ENCODE measurements at regions not wholly inside any gene's neighbourhood (a gene's known extent, or its start where the extent isn't known, plus 50 kb on each side); places are given as distances from the start of the nearest gene placed in this dataset.
"Not testable (repeated sequence)": the region's sequence is repeated elsewhere in the genome, so short reads cannot be mapped to it uniquely, and the experiment has no call there.

- no peak for TF ChIP-seq CTCF (IDR thresholded peaks at IDR 0.05; ENCODE audit: low read depth, low read length)
- Histone ChIP-seq H3K9me3 (ENCODE audit: control insufficient read depth, insufficient read depth, low read length) (no peaks in the 10 kb centered on the region), H3K27ac (ENCODE audit: low read depth, low read length) (no peak overlapping the region), H3K4me3 (ENCODE audit: low read depth, low read length) (no peak overlapping the region), H3K27me3 (ENCODE audit: control insufficient read depth, insufficient read depth, low read length) (no peaks in the 10 kb centered on the region)
- POLR2A ChIA-PET = no interaction called here
- CTCF ChIA-PET = no interaction called here
- no peak for DNase-seq (ENCODE audit: low read depth, low spot score)
Observed at GRCh38 chr6:28682542-28682941, 156.9 kb downstream of the GPX5 start.

- DNase-seq (ENCODE audit: low read depth, low spot score); H3K4me3 ChIP-seq (ENCODE audit: low read depth, low read length); H3K9me3 ChIP-seq (ENCODE audit: control insufficient read depth, insufficient read depth, low read length); H3K27me3 ChIP-seq (ENCODE audit: control insufficient read depth, insufficient read depth, low read length); POLR2A ChIA-PET; H3K27ac ChIP-seq (ENCODE audit: low read depth, low read length): not testable (repeated sequence)
- CTCF ChIA-PET = interaction anchor here (0.6 to 1.3 kb wide), 4 partner anchors 10 to 862 kb away, joined by 3 to 10 read pairs (median 4); no protein-coding TSS in a partner anchor
Observed at GRCh38 chr6:28682956-28683685, 157.4 kb downstream of the GPX5 start.

- Histone ChIP-seq H3K27ac (ENCODE audit: low read depth, low read length) (no peak overlapping the region), H3K4me3 (ENCODE audit: low read depth, low read length) (no peak overlapping the region), H3K9me3 (ENCODE audit: control insufficient read depth, insufficient read depth, low read length) (no peaks in the 10 kb centered on the region), H3K27me3 (ENCODE audit: control insufficient read depth, insufficient read depth, low read length) (no peaks in the 10 kb centered on the region)
- ChIA-PET POLR2A (no interaction called here), CTCF (interaction anchor here (0.6 to 1.9 kb wide), 6 partner anchors 9 to 863 kb away, joined by 3 to 10 read pairs (median 4); no protein-coding TSS in a partner anchor)
- DNase-seq (ENCODE audit: low read depth, low spot score) = no peak
- TF ChIP-seq CTCF (IDR thresholded peaks at IDR 0.05; ENCODE audit: low read depth, low read length) = peak; percentile 57
Observed at GRCh38 chr6:28683945-28684538, 158.4 kb downstream of the GPX5 start.

- CTCF ChIA-PET = interaction anchor here (0.7 to 1.9 kb wide), 2 partner anchors 304 to 330 kb away, joined by 3 to 10 read pairs; no protein-coding TSS in a partner anchor
- H3K4me3 ChIP-seq (ENCODE audit: low read depth, low read length); DNase-seq (ENCODE audit: low read depth, low spot score); H3K27me3 ChIP-seq (ENCODE audit: control insufficient read depth, insufficient read depth, low read length); H3K9me3 ChIP-seq (ENCODE audit: control insufficient read depth, insufficient read depth, low read length); H3K27ac ChIP-seq (ENCODE audit: low read depth, low read length); POLR2A ChIA-PET: not testable (repeated sequence)
Observed at GRCh38 chr6:28685960-28686359, 160.3 kb downstream of the GPX5 start.

GRCh38 chr6:28686446-28687027 is 160.9 kb downstream of the GPX5 start:
- peak; percentile 26 for DNase-seq (ENCODE audit: low read depth, low spot score)
- CTCF ChIA-PET = interaction anchor here (0.7 to 2.3 kb wide), 5 partner anchors 10 to 940 kb away, joined by 3 to 11 read pairs (median 3); no protein-coding TSS in a partner anchor
- TF ChIP-seq CTCF (IDR thresholded peaks at IDR 0.05; ENCODE audit: low read depth, low read length) = peak; percentile 65
- POLR2A ChIA-PET; H3K4me3 ChIP-seq (ENCODE audit: low read depth, low read length); H3K27ac ChIP-seq (ENCODE audit: low read depth, low read length); H3K9me3 ChIP-seq (ENCODE audit: control insufficient read depth, insufficient read depth, low read length); H3K27me3 ChIP-seq (ENCODE audit: control insufficient read depth, insufficient read depth, low read length): not testable (repeated sequence)

DNA sequence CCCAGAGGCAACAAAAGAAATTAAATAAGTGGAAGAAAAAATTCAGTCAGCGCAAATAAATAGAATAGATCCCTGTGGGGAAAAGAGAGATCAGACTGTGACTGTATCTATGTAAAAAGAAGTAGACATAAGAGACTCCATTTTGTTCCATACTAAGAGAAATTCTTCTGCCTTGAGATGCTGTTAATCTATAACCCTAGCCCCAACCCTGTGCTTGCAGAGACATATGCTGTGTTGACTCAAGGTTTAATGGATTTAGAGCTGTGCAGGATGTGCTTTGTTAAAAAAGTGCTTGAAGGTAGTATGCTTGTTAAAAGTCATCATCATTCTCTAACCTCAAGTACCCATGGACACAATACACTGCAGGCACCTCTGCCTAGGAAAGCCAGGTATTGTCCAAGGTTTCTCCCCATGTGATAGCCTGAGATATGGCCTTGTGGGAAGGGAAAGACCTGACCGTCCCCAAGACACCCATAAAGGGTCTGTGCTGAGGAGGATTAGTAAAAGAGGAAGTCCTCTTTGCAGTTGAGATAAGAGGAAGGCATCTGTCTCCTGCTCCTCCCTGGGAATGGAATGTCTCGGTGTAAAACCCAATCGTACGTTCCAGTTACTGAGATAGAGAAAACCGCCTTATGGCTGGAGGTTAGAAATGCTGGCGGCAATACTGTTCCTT is 161.8 kb downstream of the GPX5 start:
- H3K9me3 ChIP-seq (ENCODE audit: control insufficient read depth, insufficient read depth, low read length); POLR2A ChIA-PET; H3K4me3 ChIP-seq (ENCODE audit: low read depth, low read length); H3K27ac ChIP-seq (ENCODE audit: low read depth, low read length); H3K27me3 ChIP-seq (ENCODE audit: control insufficient read depth, insufficient read depth, low read length); DNase-seq (ENCODE audit: low read depth, low spot score): not testable (repeated sequence)
- CTCF ChIA-PET = interaction anchor here (0.6 to 2.3 kb wide), 5 partner anchors 11 to 899 kb away, joined by 3 to 11 read pairs (median 4); no protein-coding TSS in a partner anchor

GRCh38 chr6:28691991-28692390 is 166.3 kb downstream of the GPX5 start:
- POLR2A ChIA-PET; DNase-seq (ENCODE audit: low read depth, low spot score); H3K4me3 ChIP-seq (ENCODE audit: low read depth, low read length); H3K9me3 ChIP-seq (ENCODE audit: control insufficient read depth, insufficient read depth, low read length); H3K27ac ChIP-seq (ENCODE audit: low read depth, low read length); CTCF ChIA-PET: not testable (repeated sequence)
- H3K27me3 ChIP-seq (ENCODE audit: control insufficient read depth, insufficient read depth, low read length) = peaks cover 40% of the 10 kb centered on the region
